ENCODE measurements at regions not wholly inside any gene's neighbourhood (a gene's known extent, or its start where the extent isn't known, plus 50 kb on each side); places are given as distances from the start of the nearest gene placed in this dataset.

- TF ChIP-seq CTCF (IDR thresholded peaks at IDR 0.05) (no peak), EP300 (IDR thresholded peaks at IDR 0.05) (no peak), POLR2AphosphoS5 (IDR thresholded peaks at IDR 0.05) (no peak)
These were observed 1180.6 kb upstream of the AUTS2 start for GRCh38 chr7:68417659-68418058.
